ENCODE measurements at regions not wholly inside any gene's neighbourhood (a gene's known extent, or its start where the extent isn't known, plus 50 kb on each side); places are given as distances from the start of the nearest gene placed in this dataset.

GRCh38 chr11:25953006-25953405 lies 378.9 kb upstream of the ANO3 start:
- no peak overlapping the region for H3K4me3 Mint-ChIP-seq
- no peaks in the 10 kb centered on the region for H3K4me1 Mint-ChIP-seq
- no peaks in the 10 kb centered on the region for H3K36me3 Mint-ChIP-seq (ENCODE audit: low read depth)
- H3K9me3 Mint-ChIP-seq, result peaks cover 13% of the 10 kb centered on the region
- no peak overlapping the region for H3K27ac Mint-ChIP-seq
- no peak for ATAC-seq (replicated peaks)
- no peaks in the 10 kb centered on the region for H3K27me3 Mint-ChIP-seq

- Mint-ChIP-seq H3K27ac (no peak overlapping the region), H3K4me1 (no peaks in the 10 kb centered on the region), H3K36me3 (ENCODE audit: low read depth) (no peaks in the 10 kb centered on the region), H3K9me3 (peaks cover 25% of the 10 kb centered on the region), H3K4me3 (no peak overlapping the region), H3K27me3 (no peaks in the 10 kb centered on the region)
- no peak for ATAC-seq (replicated peaks)
These were observed 373.9 kb upstream of the ANO3 start for GRCh38 chr11:25958045-25958444.

- no peaks in the 10 kb centered on the region for H3K36me3 Mint-ChIP-seq (ENCODE audit: low read depth)
- no peak overlapping the region for H3K4me3 Mint-ChIP-seq
- no peak overlapping the region for H3K27ac Mint-ChIP-seq
- no peaks in the 10 kb centered on the region for H3K4me1 Mint-ChIP-seq
- H3K9me3 Mint-ChIP-seq, result peaks cover 22% of the 10 kb centered on the region
- ATAC-seq (replicated peaks), result no peak
- no peaks in the 10 kb centered on the region for H3K27me3 Mint-ChIP-seq
These were observed 370.4 kb upstream of the ANO3 start for GRCh38 chr11:25961539-25961938.

GRCh38 chr11:25970726-25971508 lies 361.0 kb upstream of the ANO3 start:
- ATAC-seq (replicated peaks), result no peak
- no peaks in the 10 kb centered on the region for H3K27me3 Mint-ChIP-seq
- no peak overlapping the region for H3K27ac Mint-ChIP-seq
- H3K36me3 Mint-ChIP-seq (ENCODE audit: low read depth), result no peaks in the 10 kb centered on the region
- no peaks in the 10 kb centered on the region for H3K9me3 Mint-ChIP-seq
- H3K4me1 Mint-ChIP-seq, result no peaks in the 10 kb centered on the region
- H3K4me3 Mint-ChIP-seq, result no peak overlapping the region

- Mint-ChIP-seq H3K36me3 (ENCODE audit: low read depth) (no peaks in the 10 kb centered on the region), H3K9me3 (peaks cover 5% of the 10 kb centered on the region), H3K27ac (no peak overlapping the region), H3K4me1 (no peaks in the 10 kb centered on the region), H3K4me3 (no peak overlapping the region), H3K27me3 (no peaks in the 10 kb centered on the region)
- ATAC-seq (replicated peaks), result no peak
These were observed 351.8 kb upstream of the ANO3 start for GRCh38 chr11:25980091-25980490.

GRCh38 chr11:25981998-25982397 lies 349.9 kb upstream of the ANO3 start:
- Mint-ChIP-seq H3K27ac (no peak overlapping the region), H3K9me3 (peaks cover 5% of the 10 kb centered on the region), H3K4me3 (no peak overlapping the region), H3K4me1 (no peaks in the 10 kb centered on the region), H3K36me3 (ENCODE audit: low read depth) (no peaks in the 10 kb centered on the region), H3K27me3 (no peaks in the 10 kb centered on the region)
- ATAC-seq (replicated peaks), result no peak

GRCh38 chr11:25983280-25983679 lies 348.6 kb upstream of the ANO3 start:
- no peak for ATAC-seq (replicated peaks)
- Mint-ChIP-seq H3K27me3 (no peaks in the 10 kb centered on the region), H3K36me3 (ENCODE audit: low read depth) (no peaks in the 10 kb centered on the region), H3K4me3 (no peak overlapping the region), H3K9me3 (peaks cover 5% of the 10 kb centered on the region), H3K4me1 (no peaks in the 10 kb centered on the region), H3K27ac (no peak overlapping the region)

- no peak for ATAC-seq (replicated peaks)
- no peak overlapping the region for H3K27ac Mint-ChIP-seq
- peaks cover 5% of the 10 kb centered on the region for H3K9me3 Mint-ChIP-seq
- no peak overlapping the region for H3K4me3 Mint-ChIP-seq
- no peaks in the 10 kb centered on the region for H3K36me3 Mint-ChIP-seq (ENCODE audit: low read depth)
- H3K4me1 Mint-ChIP-seq, result no peaks in the 10 kb centered on the region
- no peaks in the 10 kb centered on the region for H3K27me3 Mint-ChIP-seq
These were observed 343.8 kb upstream of the ANO3 start for GRCh38 chr11:25988178-25988577.

GRCh38 chr11:25990406-25990805 lies 341.5 kb upstream of the ANO3 start:
- Mint-ChIP-seq H3K4me1 (no peaks in the 10 kb centered on the region), H3K36me3 (ENCODE audit: low read depth) (no peaks in the 10 kb centered on the region), H3K27me3 (no peaks in the 10 kb centered on the region), H3K4me3 (no peak overlapping the region), H3K9me3 (peaks cover 4% of the 10 kb centered on the region), H3K27ac (no peak overlapping the region)
- ATAC-seq (replicated peaks), result no peak

GRCh38 chr11:25991476-25991875 lies 340.5 kb upstream of the ANO3 start:
- H3K4me3 Mint-ChIP-seq, result no peak overlapping the region
- no peaks in the 10 kb centered on the region for H3K4me1 Mint-ChIP-seq
- no peak for ATAC-seq (replicated peaks)
- no peaks in the 10 kb centered on the region for H3K36me3 Mint-ChIP-seq (ENCODE audit: low read depth)
- H3K27ac Mint-ChIP-seq, result no peak overlapping the region
- no peaks in the 10 kb centered on the region for H3K27me3 Mint-ChIP-seq
- peaks cover 9% of the 10 kb centered on the region for H3K9me3 Mint-ChIP-seq

- peaks cover 9% of the 10 kb centered on the region for H3K9me3 Mint-ChIP-seq
These were observed 339.6 kb upstream of the ANO3 start for GRCh38 chr11:25992294-25992693.

GRCh38 chr11:25993016-25993415 lies 338.9 kb upstream of the ANO3 start:
- no peak overlapping the region for H3K27ac Mint-ChIP-seq
- H3K27me3 Mint-ChIP-seq, result no peaks in the 10 kb centered on the region
- no peaks in the 10 kb centered on the region for H3K4me1 Mint-ChIP-seq
- H3K9me3 Mint-ChIP-seq, result peaks cover 9% of the 10 kb centered on the region
- H3K36me3 Mint-ChIP-seq (ENCODE audit: low read depth), result no peaks in the 10 kb centered on the region
- no peak for ATAC-seq (replicated peaks)
- H3K4me3 Mint-ChIP-seq, result no peak overlapping the region

More at GRCh38 chr11:25992294-25992693, 339.6 kb upstream of the ANO3 start:
- Mint-ChIP-seq H3K27me3 (no peaks in the 10 kb centered on the region), H3K36me3 (ENCODE audit: low read depth) (no peaks in the 10 kb centered on the region), H3K4me1 (no peaks in the 10 kb centered on the region), H3K4me3 (no peak overlapping the region), H3K27ac (no peak overlapping the region)
- no peak for ATAC-seq (replicated peaks)

- no peak for ATAC-seq (replicated peaks)
- H3K4me1 Mint-ChIP-seq, result no peaks in the 10 kb centered on the region
- no peaks in the 10 kb centered on the region for H3K27me3 Mint-ChIP-seq
- no peak overlapping the region for H3K4me3 Mint-ChIP-seq
- H3K27ac Mint-ChIP-seq, result no peak overlapping the region
- peaks cover 14% of the 10 kb centered on the region for H3K9me3 Mint-ChIP-seq
- H3K36me3 Mint-ChIP-seq (ENCODE audit: low read depth), result no peaks in the 10 kb centered on the region
These were observed 320.5 kb upstream of the ANO3 start for GRCh38 chr11:26011474-26011873.

- no peak overlapping the region for H3K4me3 Mint-ChIP-seq
- peaks cover 10% of the 10 kb centered on the region for H3K9me3 Mint-ChIP-seq
- H3K36me3 Mint-ChIP-seq (ENCODE audit: low read depth), result no peaks in the 10 kb centered on the region
- H3K27me3 Mint-ChIP-seq, result no peaks in the 10 kb centered on the region
- no peak for ATAC-seq (replicated peaks)
- no peak overlapping the region for H3K27ac Mint-ChIP-seq
- no peaks in the 10 kb centered on the region for H3K4me1 Mint-ChIP-seq
These were observed 317.3 kb upstream of the ANO3 start for GRCh38 chr11:26014456-26015115.

GRCh38 chr11:26017322-26017860 lies 314.5 kb upstream of the ANO3 start:
- no peaks in the 10 kb centered on the region for H3K36me3 Mint-ChIP-seq (ENCODE audit: low read depth)

More at GRCh38 chr11:26017322-26017860, 314.5 kb upstream of the ANO3 start:
- Mint-ChIP-seq H3K27me3 (no peaks in the 10 kb centered on the region), H3K4me1 (no peaks in the 10 kb centered on the region), H3K4me3 (no peak overlapping the region), H3K9me3 (peaks cover 5% of the 10 kb centered on the region), H3K27ac (no peak overlapping the region)
- ATAC-seq (replicated peaks), result no peak

All from activated T-helper 17 cell treated with anti-CD3 and anti-CD28 coated beads, Interleukin-2, amount 50 U/mL, for 72 hours (primary cell).